ENCODE measurements at regions not wholly inside any gene's neighbourhood (a gene's known extent, or its start where the extent isn't known, plus 50 kb on each side); places are given as distances from the start of the nearest gene placed in this dataset.
"Not testable (repeated sequence)": the region's sequence is repeated elsewhere in the genome, so short reads cannot be mapped to it uniquely, and the experiment has no call there.

DNA sequence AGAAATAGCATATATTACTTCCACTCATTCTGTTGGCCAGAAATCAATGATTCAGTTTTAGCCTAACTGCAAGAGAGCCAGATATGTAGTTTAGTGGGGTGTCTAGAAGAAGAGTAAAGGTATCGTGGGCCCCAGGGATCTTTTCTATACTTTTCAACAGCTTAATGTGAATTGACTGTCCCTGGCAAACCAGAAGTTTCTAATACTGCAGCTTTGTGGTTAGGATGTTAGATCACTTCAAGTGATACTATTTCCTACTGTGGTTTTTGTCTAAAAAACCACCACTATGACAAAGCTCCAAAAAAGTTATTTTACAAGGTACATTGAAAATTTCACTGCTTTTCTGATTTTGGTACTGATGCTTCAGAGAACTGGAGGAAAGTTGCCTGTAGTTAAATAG lies 1525.1 kb downstream of the KHDRBS2 start:
- TF ChIP-seq ZNF19 (tag by site-specific recombination; IDR thresholded peaks at IDR 0.05; ENCODE audit: low read depth); ZNF350 (tag by site-specific recombination; IDR thresholded peaks at IDR 0.05); ZNF785 (tag by site-specific recombination; IDR thresholded peaks at IDR 0.05); ZNF701 (tag by site-specific recombination; IDR thresholded peaks at IDR 0.05); ZNF558 (tag by site-specific recombination; IDR thresholded peaks at IDR 0.05); OSR2 (tag by site-specific recombination; IDR thresholded peaks at IDR 0.05); ZNF202 (tag by site-specific recombination; IDR thresholded peaks at IDR 0.05; ENCODE audit: borderline replicate concordance); TCF7L2 (IDR thresholded peaks at IDR 0.05; ENCODE audit: borderline replicate concordance, low read depth, low read length): not testable (repeated sequence)
- TF ChIP-seq, protein P1, sequence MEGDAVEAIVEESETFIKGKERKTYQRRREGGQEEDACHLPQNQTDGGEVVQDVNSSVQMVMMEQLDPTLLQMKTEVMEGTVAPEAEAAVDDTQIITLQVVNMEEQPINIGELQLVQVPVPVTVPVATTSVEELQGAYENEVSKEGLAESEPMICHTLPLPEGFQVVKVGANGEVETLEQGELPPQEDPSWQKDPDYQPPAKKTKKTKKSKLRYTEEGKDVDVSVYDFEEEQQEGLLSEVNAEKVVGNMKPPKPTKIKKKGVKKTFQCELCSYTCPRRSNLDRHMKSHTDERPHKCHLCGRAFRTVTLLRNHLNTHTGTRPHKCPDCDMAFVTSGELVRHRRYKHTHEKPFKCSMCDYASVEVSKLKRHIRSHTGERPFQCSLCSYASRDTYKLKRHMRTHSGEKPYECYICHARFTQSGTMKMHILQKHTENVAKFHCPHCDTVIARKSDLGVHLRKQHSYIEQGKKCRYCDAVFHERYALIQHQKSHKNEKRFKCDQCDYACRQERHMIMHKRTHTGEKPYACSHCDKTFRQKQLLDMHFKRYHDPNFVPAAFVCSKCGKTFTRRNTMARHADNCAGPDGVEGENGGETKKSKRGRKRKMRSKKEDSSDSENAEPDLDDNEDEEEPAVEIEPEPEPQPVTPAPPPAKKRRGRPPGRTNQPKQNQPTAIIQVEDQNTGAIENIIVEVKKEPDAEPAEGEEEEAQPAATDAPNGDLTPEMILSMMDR (tag by site-specific recombination; IDR thresholded peaks at IDR 0.05): not testable (repeated sequence)
- TF ChIP-seq, protein P2, sequence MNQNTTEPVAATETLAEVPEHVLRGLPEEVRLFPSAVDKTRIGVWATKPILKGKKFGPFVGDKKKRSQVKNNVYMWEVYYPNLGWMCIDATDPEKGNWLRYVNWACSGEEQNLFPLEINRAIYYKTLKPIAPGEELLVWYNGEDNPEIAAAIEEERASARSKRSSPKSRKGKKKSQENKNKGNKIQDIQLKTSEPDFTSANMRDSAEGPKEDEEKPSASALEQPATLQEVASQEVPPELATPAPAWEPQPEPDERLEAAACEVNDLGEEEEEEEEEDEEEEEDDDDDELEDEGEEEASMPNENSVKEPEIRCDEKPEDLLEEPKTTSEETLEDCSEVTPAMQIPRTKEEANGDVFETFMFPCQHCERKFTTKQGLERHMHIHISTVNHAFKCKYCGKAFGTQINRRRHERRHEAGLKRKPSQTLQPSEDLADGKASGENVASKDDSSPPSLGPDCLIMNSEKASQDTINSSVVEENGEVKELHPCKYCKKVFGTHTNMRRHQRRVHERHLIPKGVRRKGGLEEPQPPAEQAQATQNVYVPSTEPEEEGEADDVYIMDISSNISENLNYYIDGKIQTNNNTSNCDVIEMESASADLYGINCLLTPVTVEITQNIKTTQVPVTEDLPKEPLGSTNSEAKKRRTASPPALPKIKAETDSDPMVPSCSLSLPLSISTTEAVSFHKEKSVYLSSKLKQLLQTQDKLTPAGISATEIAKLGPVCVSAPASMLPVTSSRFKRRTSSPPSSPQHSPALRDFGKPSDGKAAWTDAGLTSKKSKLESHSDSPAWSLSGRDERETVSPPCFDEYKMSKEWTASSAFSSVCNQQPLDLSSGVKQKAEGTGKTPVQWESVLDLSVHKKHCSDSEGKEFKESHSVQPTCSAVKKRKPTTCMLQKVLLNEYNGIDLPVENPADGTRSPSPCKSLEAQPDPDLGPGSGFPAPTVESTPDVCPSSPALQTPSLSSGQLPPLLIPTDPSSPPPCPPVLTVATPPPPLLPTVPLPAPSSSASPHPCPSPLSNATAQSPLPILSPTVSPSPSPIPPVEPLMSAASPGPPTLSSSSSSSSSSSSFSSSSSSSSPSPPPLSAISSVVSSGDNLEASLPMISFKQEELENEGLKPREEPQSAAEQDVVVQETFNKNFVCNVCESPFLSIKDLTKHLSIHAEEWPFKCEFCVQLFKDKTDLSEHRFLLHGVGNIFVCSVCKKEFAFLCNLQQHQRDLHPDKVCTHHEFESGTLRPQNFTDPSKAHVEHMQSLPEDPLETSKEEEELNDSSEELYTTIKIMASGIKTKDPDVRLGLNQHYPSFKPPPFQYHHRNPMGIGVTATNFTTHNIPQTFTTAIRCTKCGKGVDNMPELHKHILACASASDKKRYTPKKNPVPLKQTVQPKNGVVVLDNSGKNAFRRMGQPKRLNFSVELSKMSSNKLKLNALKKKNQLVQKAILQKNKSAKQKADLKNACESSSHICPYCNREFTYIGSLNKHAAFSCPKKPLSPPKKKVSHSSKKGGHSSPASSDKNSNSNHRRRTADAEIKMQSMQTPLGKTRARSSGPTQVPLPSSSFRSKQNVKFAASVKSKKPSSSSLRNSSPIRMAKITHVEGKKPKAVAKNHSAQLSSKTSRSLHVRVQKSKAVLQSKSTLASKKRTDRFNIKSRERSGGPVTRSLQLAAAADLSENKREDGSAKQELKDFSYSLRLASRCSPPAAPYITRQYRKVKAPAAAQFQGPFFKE (tag by site-specific recombination; IDR thresholded peaks at IDR 0.05; ENCODE audit: borderline replicate concordance): not testable (repeated sequence)
- TF ChIP-seq, protein P3, sequence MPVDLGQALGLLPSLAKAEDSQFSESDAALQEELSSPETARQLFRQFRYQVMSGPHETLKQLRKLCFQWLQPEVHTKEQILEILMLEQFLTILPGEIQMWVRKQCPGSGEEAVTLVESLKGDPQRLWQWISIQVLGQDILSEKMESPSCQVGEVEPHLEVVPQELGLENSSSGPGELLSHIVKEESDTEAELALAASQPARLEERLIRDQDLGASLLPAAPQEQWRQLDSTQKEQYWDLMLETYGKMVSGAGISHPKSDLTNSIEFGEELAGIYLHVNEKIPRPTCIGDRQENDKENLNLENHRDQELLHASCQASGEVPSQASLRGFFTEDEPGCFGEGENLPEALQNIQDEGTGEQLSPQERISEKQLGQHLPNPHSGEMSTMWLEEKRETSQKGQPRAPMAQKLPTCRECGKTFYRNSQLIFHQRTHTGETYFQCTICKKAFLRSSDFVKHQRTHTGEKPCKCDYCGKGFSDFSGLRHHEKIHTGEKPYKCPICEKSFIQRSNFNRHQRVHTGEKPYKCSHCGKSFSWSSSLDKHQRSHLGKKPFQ (tag by site-specific recombination; IDR thresholded peaks at IDR 0.05): not testable (repeated sequence)

Measured in HEK293 (cell line).